PC-9 (cell line): ENCODE measurements at regions not wholly inside any gene's neighbourhood (a gene's known extent, or its start where the extent isn't known, plus 50 kb on each side); places are given as distances from the start of the nearest gene placed in this dataset.

Experiments
- EZH2 ChIP-seq: fragments of 200-600 bp; sonication (generic); IDR thresholded peaks from 2 replicates; pipeline ENCODE4 v1.8.0; 2017; ENCODE audit warnings: antibody characterized with exemption, low read depth
- TF ChIP-seq, protein P1 (sequence below): fragments of 200-600 bp; sonication (generic); conservative IDR thresholded peaks from 2 replicates; pipeline ENCODE4 v1.6.1; 2017; ENCODE audit warnings: mixed run types, antibody characterized with exemption, mild to moderate bottlenecking, moderate library complexity

DNA sequence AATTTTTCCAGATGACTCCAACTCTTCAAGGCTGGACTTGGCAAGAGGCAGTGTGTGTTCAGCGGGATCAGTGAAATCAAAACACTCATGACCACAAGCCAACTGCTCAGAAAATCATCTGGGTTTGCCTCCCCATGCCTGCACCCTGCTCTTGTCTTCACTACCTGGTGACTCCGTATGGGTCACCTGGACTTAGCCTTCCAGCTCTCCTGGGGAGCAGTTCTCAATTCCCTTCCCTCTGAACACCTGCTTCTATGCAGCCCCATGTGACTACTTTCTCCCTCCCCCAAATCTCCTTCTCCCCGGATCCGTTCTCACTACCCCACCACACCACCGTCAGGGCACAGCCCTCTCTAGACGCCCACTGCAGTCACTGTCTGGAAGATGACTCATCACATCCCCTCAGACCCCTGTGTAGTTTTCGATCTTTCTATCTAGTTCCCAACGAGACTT lies 130.2 kb upstream of the ID2 start:
- TF ChIP-seq, protein P1, sequence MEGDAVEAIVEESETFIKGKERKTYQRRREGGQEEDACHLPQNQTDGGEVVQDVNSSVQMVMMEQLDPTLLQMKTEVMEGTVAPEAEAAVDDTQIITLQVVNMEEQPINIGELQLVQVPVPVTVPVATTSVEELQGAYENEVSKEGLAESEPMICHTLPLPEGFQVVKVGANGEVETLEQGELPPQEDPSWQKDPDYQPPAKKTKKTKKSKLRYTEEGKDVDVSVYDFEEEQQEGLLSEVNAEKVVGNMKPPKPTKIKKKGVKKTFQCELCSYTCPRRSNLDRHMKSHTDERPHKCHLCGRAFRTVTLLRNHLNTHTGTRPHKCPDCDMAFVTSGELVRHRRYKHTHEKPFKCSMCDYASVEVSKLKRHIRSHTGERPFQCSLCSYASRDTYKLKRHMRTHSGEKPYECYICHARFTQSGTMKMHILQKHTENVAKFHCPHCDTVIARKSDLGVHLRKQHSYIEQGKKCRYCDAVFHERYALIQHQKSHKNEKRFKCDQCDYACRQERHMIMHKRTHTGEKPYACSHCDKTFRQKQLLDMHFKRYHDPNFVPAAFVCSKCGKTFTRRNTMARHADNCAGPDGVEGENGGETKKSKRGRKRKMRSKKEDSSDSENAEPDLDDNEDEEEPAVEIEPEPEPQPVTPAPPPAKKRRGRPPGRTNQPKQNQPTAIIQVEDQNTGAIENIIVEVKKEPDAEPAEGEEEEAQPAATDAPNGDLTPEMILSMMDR: no peak
- TF ChIP-seq EZH2: no peak
